Thyroid gland (tissue), 4 donors: ENCODE measurements at regions not wholly inside any gene's neighbourhood (a gene's known extent, or its start where the extent isn't known, plus 50 kb on each side); places are given as distances from the start of the nearest gene placed in this dataset.

ENCODE experiments used
- POLR2A ChIP-seq, 2 donors: fragments of 450-650 bp; IDR thresholded peaks; one replicate each; pipeline ENCODE4 v1.6.1; 2017; ENCODE audit warnings: antibody characterized with exemption in 2 of 2, mild to moderate bottlenecking in 2 of 2, moderate library complexity in 1 of 2
- TF ChIP-seq, protein P1 (sequence below), 6 experiments: fragments of 200-600 bp in 3 of 6; fragments of 450-650 bp in 3 of 6; sonication (generic) in 3 of 6; IDR thresholded peaks; one replicate each; pipeline ENCODE4 v1.5.1; 2016 to 2019; ENCODE audit warnings: antibody characterized with exemption in 6 of 6, mild to moderate bottlenecking in 2 of 6, inconsistent platforms in 1 of 6, moderate library complexity in 1 of 6

DNA sequence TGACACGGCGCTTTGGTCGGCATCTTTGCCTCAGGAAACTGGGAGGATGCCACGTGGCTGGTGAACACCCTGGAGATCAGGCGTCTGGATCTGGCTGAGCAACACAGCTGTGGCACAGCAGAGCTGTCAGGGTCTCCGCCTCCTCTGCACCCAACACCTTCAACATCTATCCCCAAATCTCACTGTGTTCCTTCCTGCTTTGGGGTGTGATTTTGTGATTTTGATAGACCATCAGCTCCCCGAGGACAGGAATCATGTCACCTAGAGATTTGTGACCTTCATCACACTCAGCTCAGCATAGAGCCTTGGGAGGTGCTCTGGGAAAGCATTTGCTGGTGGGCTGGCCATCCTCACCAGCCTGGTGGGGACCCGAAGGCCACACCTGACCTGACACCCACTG lies 203.7 kb upstream of the FOXQ1 start:
- TF ChIP-seq, protein P1, sequence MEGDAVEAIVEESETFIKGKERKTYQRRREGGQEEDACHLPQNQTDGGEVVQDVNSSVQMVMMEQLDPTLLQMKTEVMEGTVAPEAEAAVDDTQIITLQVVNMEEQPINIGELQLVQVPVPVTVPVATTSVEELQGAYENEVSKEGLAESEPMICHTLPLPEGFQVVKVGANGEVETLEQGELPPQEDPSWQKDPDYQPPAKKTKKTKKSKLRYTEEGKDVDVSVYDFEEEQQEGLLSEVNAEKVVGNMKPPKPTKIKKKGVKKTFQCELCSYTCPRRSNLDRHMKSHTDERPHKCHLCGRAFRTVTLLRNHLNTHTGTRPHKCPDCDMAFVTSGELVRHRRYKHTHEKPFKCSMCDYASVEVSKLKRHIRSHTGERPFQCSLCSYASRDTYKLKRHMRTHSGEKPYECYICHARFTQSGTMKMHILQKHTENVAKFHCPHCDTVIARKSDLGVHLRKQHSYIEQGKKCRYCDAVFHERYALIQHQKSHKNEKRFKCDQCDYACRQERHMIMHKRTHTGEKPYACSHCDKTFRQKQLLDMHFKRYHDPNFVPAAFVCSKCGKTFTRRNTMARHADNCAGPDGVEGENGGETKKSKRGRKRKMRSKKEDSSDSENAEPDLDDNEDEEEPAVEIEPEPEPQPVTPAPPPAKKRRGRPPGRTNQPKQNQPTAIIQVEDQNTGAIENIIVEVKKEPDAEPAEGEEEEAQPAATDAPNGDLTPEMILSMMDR (IDR thresholded peaks at IDR 0.05) = no peak
- no peak for TF ChIP-seq POLR2A (IDR thresholded peaks at IDR 0.05)
